NCI-H146 (cell line): ENCODE measurements at regions not wholly inside any gene's neighbourhood (a gene's known extent, or its start where the extent isn't known, plus 50 kb on each side); places are given as distances from the start of the nearest gene placed in this dataset.
A peak's percentile ranks its signal among the peaks of the same experiment; 100 is the strongest.

ENCODE experiments used
- DNase-seq: peaks from one replicate; lab custom pipeline; 2025; lab: John Stamatoyannopoulos, UW

DNA sequence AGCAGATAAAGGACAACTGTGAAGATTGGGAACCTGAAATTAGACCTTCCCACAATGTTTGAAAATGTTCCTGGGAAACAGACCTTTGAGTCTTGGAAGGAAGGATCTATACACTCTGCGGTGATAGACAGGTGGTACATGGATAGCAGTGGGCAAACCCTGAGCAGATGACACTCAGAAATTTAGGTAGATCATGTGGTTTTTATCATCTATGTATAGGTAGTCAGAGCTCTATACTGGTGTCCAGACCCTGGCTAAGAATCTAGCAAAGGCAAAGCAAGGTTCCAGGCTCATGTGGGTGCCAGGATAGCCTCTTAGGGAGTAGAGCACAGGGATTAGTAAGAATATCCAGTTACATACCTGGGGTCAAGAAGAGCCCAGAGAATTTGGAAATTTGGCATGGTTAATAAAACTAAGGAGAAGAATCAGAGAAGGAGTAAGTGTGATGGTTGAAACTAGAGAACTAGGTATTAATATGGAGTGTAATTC lies 331.2 kb upstream of the FBXO33 start:
- DNase-seq, result no peak

DNA sequence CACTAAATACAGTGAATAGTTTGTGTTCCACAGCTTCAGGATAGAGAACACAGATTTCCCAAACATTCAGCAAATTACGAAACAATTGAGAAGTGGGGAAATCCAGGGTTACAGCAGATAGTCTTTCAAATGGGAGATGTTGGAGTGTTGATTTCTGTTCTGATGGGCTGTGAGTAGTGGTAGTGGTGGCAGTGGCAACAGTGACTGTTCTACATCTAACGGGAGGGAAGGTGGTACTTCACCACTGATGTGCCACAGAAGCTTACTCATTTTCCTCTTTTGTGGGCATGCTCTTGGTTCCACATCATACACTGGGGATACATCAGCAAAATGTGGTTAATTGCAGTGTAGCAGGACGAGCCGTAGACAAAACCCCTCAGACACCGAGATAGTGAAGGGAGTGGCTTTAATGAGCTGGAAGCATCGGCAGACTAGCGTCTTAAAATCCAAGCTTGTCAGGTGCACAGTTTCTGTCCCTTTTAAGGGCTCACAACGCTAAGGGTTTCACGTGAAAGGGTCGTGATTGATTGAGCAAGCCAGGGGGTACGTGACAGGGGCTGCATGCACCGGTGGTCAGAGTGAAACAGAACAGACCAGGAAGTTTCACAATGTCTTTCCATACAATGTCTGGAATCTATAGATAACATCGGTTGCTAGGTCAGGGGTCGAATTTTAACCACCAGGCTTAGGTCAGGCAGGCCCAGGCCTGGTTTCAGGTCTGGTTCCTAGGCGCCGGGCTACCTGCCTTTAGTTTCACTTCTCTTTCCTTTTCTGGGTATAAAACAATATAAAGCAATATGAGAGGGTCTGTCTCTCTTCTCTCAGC lies 330.6 kb upstream of the FBXO33 start:
- DNase-seq, result no peak

DNA sequence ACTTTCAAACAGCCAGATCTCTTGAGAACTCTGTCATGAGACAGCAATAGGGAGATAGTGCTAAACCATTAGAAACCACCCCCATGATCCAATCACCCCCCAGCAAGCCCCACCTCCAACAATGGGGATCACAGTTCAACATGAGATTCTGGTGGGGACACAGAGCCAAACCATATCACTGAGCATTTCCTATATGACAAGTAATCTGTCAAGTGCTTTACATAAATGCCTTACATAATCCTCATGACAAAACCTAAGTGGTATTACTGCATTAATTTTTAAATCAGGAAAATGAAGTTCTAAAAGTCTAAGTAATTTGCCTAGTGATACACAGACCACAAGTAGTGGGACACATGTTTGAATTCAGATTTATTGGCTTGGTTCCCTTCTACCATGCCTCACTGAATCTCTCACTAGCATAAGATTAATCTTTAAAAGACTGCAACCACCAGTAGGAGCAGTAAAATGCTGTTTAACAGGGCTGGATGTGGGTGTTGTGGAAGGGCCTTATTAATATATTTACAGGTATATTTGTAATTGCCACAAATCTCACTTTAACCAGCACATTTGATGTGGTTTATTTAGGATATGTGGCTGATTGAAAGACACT lies 323.1 kb upstream of the FBXO33 start:
- no peak for DNase-seq

DNA sequence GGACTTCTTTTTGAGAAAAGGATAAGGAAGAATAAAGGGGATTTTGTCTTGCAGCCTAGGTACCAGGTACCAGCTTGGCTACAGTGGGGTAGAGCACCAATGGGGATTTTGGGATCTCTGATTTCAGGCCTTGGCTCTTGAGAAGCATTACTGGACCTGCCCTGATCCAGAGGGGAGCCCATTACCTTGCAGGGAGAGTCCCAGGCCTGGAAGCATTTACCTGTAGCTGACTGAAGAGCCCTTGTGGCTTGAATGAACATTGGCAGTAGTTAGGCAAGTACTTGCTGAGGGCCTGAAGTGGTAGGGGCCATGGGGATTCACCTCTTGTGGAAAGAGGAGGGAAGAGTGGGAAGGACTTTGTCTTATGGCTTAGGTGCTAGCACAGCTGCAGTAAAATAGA lies 308.2 kb upstream of the FBXO33 start:
- no peak for DNase-seq

DNA sequence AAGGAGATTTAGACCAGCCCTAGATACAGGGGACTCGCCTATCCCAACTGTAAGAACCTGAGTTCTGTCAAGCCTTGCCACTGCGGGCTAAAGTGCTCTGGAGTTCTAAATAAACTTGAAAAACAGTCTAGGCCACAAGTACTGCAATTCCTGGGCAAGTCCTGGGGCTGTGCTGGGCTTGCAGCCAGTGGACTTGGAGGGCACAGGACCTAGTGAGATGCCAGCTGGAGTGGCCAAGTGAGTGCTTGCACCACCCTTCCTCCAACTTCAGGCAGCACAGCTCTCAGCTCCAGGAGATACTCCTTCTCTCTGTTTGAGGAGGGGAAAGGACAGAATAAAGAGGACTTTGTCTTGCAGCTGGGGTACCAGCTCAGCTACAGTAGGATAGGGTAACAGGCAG lies 307.6 kb upstream of the FBXO33 start:
- DNase-seq, result no peak

DNA sequence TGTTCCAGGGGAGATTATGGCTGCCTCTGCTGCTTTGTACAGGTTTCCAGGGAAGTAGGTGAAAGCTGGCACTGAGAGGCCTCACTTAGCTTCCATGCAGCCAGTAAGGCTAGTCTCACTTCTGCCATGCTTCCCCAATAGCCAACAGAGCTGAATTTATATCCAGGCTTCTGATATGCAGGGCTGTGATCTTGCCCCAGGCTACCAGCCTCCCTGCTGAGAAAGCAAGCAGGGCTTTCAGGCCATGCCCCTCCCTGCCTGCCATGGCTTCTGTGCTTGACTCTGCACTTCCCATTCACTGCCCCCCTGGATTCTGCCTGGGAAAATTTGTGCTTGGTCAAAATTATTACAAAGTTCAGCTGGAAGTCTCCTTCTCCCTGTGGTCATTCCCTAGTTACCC lies 302.1 kb upstream of the FBXO33 start:
- no peak for DNase-seq

DNA sequence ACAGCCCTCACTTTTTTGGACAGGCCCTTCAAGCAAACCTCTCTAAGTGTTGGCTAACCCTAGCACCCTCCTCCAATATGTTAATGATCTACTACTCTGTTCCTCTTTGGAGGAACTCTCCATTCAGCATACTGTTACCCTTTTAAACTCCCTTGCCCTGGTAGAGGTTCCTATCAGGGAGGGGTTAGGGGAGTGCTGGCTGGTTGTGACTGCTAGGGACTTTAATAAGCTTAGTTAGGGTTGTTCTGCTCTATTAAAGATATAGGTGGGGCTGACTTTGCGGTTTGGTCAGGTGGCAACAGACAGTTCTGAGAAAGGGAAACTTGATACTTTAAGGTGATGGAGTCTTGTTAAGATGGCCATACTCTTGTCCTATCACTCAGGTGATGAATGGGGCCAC lies 301.5 kb upstream of the FBXO33 start:
- no peak for DNase-seq

DNA sequence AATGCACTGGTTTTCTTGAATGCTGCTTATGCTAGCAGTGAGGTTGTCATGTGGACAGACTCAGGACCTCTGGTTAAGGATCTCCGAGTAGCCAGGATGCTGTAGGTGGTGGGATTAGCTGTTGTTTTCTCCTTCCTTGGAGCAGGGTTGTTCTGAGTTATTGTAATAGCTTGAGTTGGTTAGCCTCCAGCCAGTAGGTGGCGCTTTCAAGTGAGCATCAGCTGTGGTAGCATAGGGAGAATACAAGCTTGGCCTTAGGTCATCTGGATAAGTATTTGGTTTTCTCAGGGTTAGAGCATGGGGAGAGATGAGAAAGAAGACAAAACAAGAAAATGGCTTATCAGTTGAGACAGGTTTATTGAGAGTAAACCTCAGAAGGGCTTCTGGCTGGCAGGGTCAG lies 299.7 kb upstream of the FBXO33 start:
- DNase-seq, result no peak

DNA sequence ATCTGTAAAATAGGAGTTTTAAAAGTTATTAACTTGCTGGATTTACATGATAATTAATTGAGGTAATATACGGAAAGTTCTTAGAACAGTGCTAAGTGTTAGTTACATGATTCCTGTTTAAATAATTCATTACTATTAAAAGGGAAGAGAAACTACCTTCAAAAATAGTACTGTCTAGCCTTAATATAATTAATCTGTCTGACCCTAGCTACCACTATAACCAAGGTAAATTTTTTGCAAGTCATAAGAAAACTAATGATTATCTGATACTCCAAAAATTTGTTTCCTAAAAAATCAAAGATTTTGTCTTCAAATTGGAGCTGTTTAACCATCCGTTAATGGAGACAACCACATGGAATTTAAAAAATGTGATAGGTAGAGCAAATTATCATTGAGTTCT lies 294.3 kb upstream of the FBXO33 start:
- DNase-seq, result no peak

DNA sequence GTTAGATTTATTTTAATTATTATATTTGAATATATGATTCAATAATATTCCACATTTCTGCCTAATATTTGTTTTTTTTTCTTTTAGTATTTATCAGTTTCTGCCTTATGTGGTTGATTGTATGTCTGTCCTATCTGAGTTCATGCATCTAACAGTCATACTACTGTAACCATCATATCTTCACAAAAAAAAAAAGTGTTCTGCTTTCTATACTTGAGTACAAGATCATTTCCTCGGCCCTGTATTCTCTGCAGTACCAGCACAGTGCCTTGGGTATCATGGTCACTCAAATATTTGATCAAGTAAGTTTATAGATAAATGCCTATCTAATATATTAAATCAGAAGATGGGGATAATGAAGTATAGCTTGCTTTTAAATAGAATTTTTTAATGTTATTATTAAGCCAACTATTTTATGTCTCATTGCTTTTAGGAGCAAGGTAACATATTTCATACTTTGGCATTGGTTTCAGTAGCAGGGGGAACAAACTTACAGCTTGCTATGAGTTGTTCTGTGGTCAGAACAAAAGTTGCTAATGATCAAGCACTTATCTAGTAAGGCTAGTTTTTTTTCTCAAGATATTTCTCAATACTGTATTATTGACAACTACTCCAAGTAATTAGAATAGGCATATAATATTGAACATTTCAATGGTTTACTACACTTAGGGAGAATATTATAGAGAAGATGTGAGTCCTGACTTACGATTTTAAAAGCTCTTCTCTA lies 290.5 kb upstream of the FBXO33 start:
- DNase-seq, result no peak

DNA sequence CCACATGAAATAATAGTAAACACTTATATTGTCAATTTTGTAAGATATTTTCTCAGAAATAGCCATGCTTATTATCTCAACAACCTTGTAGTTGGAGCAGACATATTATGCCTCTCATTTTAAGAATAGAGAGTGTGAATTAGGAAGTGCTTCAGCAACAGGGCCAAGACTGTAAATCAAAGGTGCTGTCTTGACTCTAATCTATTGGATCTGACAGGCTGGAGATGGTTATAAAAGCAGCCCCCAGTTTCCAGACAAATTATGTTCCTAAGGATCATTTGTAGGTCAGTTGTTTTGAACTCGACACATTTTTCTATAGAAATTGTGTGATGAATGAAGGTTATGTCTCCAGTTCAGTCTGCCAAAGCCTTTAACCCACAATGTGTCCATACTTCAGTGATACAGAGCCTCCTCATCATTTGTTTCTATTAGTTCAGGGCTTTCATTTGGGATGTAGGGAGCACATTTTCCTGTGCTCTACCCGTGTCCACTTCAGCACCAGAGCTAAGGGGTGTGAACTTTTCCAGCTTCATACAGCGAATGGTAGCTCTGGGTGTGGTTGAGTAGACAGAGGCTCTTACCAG lies 284.8 kb upstream of the FBXO33 start:
- no peak for DNase-seq

DNA sequence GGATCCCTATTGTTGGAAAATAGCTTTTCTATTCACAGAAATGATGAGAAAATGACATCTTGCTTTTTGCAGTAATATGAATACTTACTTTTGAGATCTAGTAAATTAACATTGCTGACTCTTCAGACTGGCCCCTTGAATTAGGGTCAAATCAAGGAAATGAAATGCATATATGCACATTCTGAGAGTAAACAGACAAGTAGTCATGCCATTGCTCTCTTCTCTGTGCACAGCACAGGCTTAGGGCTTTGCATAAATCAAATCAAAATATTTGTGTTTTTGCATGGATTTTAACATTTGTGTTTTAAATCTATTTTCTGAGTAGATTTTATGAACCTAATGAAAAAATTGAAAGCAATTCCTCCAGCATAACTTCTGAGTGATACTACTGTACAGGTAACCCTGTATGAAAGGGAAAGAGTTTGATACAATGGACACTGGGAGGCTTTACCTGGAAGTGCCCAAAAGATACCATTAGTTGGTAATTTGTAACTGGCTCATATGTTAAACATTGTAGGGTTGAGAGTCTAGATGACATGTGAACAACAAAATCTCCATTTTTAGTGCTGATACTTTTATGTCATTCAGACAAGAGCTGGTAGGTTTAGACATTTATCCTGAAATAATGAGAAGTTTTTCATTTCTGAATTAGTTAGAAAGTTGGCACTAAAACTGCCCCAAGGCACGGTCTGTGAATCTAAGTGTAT lies 280.2 kb upstream of the FBXO33 start:
- DNase-seq, result no peak

DNA sequence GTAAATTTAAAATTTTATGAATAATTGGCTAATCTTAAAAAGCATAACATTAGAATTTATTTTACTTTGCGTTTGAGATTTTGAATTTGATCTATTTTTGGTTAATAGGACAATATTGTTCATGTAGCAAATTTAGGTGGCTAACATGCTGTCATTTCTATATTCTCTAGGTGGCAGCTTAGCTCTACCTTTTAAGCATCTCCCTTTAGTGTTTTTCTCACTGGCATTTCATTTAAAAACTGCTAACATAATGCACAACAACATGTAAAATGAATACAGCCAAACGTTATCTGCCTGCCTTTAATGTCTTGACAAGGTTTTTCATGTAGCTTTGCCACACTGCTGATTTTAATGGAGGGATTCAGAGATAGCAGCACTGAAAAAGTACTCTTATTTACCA lies 272.4 kb upstream of the FBXO33 start:
- DNase-seq, result no peak

DNA sequence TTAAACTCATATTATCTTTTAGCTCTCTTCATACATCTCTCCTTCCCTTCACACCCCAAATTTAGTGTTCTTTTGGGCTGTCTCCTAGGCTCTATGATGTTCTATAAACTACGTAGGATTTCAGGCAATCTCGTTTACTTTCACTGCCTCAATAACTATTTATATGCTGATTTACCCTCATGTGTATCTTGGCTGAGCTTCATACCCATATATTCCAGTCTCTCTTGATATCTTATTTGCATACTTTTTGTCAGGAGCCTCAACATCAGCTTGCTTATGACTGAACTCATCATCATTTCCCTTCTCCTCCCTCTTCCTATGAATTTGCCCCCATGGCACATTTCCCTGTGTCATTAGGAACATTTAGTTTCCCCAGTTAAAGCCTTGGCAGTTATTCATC lies 262.1 kb upstream of the FBXO33 start:
- DNase-seq, result no peak

DNA sequence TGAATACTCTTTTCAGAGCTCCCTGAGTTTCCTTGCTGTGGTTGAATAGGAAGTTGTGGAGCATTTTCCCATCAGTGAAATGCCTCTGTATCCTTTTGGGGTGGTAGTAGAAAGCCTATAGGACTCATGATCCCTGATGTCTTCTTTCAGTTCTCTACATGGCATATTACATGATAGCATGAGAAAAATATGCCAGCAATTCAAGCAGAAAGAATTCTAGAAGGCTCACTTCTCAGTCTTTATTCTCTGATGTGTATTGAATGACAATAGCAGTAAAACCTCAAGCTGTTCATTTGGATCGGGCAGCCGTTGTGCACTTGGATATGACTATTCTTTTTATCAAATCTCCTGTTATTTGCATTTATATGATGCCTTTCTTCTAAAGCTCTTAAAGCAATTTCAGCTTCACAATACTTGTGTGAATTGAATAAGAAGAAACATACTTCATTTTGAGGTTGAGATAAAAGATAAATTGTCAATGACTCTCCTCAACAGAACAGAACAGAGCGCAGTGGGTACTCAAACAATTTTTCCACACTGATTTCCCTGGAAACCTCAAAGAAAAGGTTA lies 251.5 kb upstream of the FBXO33 start:
- no peak for DNase-seq

DNA sequence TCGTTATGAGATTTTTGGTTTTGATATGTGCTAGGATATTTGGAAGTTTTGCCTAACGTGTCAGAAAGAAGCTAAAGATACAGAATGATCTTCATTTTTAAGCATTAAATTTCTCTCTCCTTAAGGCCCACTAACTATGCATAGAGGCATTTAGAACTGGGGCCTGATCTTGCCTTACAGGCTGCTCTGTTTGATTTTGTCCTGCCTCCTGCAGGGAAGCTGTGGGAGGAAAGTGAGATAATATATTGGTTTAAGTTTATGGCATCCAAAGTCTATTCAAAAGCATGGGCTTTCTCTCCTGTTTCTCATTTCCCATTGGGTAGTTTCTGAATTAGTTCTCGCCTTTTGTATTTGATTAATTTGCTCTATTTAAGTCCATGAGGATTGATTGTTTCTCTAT lies 250.3 kb upstream of the FBXO33 start:
- peak; percentile 40 for DNase-seq

DNA sequence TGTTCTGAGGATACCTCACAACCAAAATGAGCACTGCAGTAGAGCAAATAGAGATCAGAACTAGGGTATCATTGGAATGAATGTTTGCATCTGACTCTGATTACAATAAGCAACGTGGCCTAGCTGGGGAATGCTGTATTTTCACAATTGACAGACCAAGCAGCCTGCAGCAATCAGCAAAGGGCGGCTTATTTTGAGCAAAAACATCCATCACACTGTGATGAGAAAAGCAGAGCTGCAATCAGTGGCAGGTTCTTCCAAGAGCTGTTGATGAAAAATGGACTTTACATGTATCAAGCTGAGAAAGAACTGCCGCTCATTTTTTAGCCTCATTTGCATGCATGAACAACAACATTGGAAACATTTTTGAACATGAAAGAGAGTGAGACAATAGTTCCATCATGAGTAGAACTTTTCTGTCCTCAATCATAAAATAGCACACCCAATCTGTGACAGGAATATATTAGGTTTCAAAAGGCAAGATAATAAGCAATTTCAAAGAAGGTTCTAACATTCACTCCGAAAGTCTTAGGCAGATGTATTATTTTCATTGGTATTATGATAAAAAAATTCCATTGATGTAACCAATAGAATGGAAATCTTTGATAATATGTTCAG lies 249.7 kb upstream of the FBXO33 start:
- DNase-seq, result no peak

DNA sequence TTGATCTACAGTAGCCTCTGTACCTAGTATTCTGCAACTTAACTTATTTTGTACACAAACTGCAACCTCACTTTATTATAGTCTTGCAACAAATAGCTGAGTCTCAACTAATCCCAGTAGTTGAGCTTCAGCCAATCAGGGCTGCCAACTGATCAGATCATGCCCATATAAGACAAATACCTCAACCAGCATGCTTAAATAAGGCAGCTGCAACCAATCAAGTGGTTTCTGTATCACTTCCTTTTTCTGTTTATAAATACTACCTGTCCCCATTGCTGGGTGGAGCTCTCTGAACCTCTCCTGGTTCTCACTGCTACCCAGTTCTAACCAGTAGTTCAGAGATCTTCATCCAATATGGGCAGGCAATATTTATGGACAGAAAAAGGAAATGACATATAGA lies 248.5 kb upstream of the FBXO33 start:
- DNase-seq, result no peak

DNA sequence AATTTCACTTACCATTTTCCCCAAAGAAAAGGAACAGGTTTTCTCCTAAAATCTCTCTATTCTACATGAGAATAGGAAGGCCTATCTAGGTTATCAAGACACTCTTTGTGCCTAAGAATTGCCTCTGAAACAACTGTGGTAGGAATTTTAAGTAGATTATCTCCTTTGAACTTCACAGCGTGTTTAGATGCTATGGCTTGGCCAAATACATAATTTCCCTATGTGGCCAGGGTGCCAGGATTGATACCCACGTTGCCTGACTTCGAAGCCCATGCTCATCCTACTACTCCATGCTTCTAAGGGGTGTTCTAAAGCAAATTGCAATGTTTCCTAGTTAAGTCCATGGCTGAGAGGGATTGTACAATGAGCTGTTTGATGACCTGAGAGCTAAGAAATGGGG lies 241.5 kb upstream of the FBXO33 start:
- DNase-seq, result no peak

DNA sequence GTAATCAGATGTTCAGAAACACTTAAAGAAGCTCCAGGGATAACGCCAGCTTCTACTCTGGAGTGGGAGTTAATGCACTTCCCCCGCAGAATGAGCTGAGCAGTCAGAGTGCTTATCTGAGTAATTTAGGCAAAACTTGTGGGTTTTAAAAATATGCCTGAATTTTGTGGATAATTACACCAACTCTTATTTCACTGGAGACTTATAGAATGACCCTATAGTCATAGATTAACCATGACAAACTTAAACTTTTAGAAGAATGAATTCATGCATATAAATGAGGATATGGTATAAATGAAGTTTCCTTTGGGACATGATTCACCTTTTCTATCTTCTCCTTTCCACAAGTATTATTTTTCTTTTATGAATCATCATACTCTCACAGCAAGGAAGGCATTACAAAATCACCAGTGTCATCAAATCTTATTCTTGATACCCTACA lies 241.1 kb upstream of the FBXO33 start:
- DNase-seq, result no peak

DNA sequence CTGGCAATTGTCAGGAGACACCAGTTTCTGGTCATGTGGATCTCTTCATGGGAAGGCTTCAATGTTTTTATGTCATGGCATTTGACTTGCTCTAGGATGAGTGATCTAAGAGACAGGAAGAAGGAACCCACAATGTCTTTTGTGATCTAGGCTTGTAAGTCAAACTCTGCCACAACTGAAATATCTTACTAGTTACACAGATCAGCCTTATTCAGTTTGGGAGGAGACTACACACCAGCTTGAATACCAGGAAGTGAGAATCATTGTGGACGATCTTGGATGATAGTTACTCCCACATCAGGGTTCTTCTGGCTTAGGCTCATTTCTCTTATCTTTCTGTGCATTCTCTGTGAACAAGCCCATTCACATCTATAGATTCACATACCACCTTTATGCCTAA lies 236.2 kb upstream of the FBXO33 start:
- no peak for DNase-seq
